ENCODE measurements at regions not wholly inside any gene's neighbourhood (a gene's known extent, or its start where the extent isn't known, plus 50 kb on each side); places are given as distances from the start of the nearest gene placed in this dataset.

GRCh38 chr14:94922595-94923239 is 152.8 kb upstream of the GSC start:
- no peak for TF ChIP-seq CTCF (IDR thresholded peaks at IDR 0.05)

DNA sequence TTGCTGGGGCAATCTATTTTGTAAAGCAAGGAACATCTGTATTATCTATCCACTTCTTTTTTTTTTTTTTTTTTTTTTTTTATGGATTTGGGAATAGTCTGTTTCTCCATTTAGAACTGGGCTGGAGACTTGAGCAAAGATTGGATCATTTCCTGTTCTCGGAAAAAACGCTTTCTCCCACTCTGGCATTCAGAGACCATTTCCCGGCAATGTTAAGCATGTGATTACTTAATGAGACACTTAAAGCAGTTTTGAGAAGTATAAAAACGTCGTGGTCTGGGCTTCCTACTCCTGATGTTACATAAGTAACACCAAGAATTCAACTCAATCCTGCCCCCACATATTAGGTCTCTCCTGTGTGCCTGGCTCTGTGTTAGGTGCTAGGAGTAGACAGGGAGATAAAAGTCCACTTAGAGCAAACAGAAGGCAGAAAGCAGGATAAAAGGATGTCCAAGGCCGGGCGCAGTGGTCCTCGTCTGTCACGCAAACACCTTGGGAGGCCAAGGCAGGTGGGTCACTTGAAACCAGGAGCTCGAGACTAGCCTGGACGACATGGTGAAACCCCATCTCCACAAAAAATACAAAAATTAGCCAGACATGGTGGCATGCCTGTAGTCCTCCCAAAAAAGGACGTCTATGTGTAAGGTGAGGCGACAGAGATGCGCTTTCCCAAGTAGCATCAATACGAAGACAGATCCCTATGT is 152.1 kb upstream of the GSC start:
- no peak for TF ChIP-seq CTCF (IDR thresholded peaks at IDR 0.05)
- Mint-ChIP-seq H3K9me3 (ENCODE audit: unreplicated experiment) (no peaks in the 10 kb centered on the region), H3K4me1 (ENCODE audit: unreplicated experiment) (peaks cover 2% of the 10 kb centered on the region), H3K36me3 (ENCODE audit: unreplicated experiment) (no peaks in the 10 kb centered on the region), H3K4me3 (ENCODE audit: unreplicated experiment) (no peak overlapping the region), H3K27me3 (ENCODE audit: unreplicated experiment) (no peaks in the 10 kb centered on the region), H3K27ac (ENCODE audit: unreplicated experiment) (no peak overlapping the region)
- no peak for DNase-seq (ENCODE audit: extremely low spot score, unreplicated experiment)

More at GRCh38 chr14:94922595-94923239, 152.8 kb upstream of the GSC start:
- Mint-ChIP-seq H3K4me3 (ENCODE audit: unreplicated experiment) (no peak overlapping the region), H3K27ac (ENCODE audit: unreplicated experiment) (no peak overlapping the region), H3K4me1 (ENCODE audit: unreplicated experiment) (peaks cover 2% of the 10 kb centered on the region), H3K36me3 (ENCODE audit: unreplicated experiment) (no peaks in the 10 kb centered on the region), H3K9me3 (ENCODE audit: unreplicated experiment) (no peaks in the 10 kb centered on the region), H3K27me3 (ENCODE audit: unreplicated experiment) (no peaks in the 10 kb centered on the region)
- no peak for DNase-seq (ENCODE audit: extremely low spot score, unreplicated experiment)

DNA sequence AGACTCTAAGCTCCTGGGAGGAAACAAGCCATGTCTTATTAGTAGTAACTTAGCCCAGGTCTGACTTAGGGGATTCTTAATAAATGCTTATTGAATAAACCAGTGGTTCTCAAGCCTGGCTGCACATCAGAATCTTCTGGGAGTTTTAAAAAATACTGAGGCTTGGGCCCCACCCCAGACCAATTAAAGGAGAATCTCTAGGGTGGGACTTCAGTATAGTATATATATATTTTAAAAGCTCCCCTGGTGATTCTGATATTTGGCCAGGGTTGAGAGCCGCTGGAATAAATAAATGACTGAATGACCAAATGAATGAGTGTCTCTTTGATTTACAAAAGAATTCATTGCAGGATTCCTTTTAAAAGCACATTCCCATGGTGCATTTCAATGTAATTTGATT is 151.5 kb upstream of the GSC start:
- no peak overlapping the region for H3K27ac Mint-ChIP-seq (ENCODE audit: unreplicated experiment)
- H3K4me3 Mint-ChIP-seq (ENCODE audit: unreplicated experiment) = no peak overlapping the region
- H3K4me1 Mint-ChIP-seq (ENCODE audit: unreplicated experiment) = no peaks in the 10 kb centered on the region
- no peaks in the 10 kb centered on the region for H3K9me3 Mint-ChIP-seq (ENCODE audit: unreplicated experiment)
- H3K27me3 Mint-ChIP-seq (ENCODE audit: unreplicated experiment) = peaks cover 5% of the 10 kb centered on the region
- no peak for DNase-seq (ENCODE audit: extremely low spot score, unreplicated experiment)
- H3K36me3 Mint-ChIP-seq (ENCODE audit: unreplicated experiment) = no peaks in the 10 kb centered on the region
- TF ChIP-seq CTCF (IDR thresholded peaks at IDR 0.05) = no peak

GRCh38 chr14:94919896-94920295 is 150.0 kb upstream of the GSC start:
- no peak for TF ChIP-seq CTCF (IDR thresholded peaks at IDR 0.05)
- Mint-ChIP-seq H3K36me3 (ENCODE audit: unreplicated experiment) (no peaks in the 10 kb centered on the region), H3K4me1 (ENCODE audit: unreplicated experiment) (no peaks in the 10 kb centered on the region), H3K4me3 (ENCODE audit: unreplicated experiment) (no peak overlapping the region), H3K27ac (ENCODE audit: unreplicated experiment) (no peak overlapping the region), H3K27me3 (ENCODE audit: unreplicated experiment) (peaks cover 5% of the 10 kb centered on the region), H3K9me3 (ENCODE audit: unreplicated experiment) (no peaks in the 10 kb centered on the region)
- DNase-seq (ENCODE audit: extremely low spot score, unreplicated experiment) = no peak

GRCh38 chr14:94918896-94919295 is 149.0 kb upstream of the GSC start:
- Mint-ChIP-seq H3K36me3 (ENCODE audit: unreplicated experiment) (no peaks in the 10 kb centered on the region), H3K4me3 (ENCODE audit: unreplicated experiment) (no peak overlapping the region), H3K4me1 (ENCODE audit: unreplicated experiment) (no peaks in the 10 kb centered on the region), H3K9me3 (ENCODE audit: unreplicated experiment) (no peaks in the 10 kb centered on the region), H3K27me3 (ENCODE audit: unreplicated experiment) (peaks cover 5% of the 10 kb centered on the region), H3K27ac (ENCODE audit: unreplicated experiment) (no peak overlapping the region)
- DNase-seq (ENCODE audit: extremely low spot score, unreplicated experiment) = no peak
- no peak for TF ChIP-seq CTCF (IDR thresholded peaks at IDR 0.05)
